Calu3 (cell line): ENCODE measurements at regions not wholly inside any gene's neighbourhood (a gene's known extent, or its start where the extent isn't known, plus 50 kb on each side); places are given as distances from the start of the nearest gene placed in this dataset.

Experiments
- BruUV-seq: library from RNA; stranded (reverse); fragments of 400-500 nt; replicated peaks from 2 replicates; lab custom pipeline; 2021; lab: Mats Ljungman, UMichigan
- CTCF ChIA-PET: fragments of 300-600 bp; sonication (Branson Sonifier 250); formaldehyde crosslinking; loops from one replicate; lab custom pipeline; 2022; ENCODE audit warnings: antibody characterized with exemption; lab: Charles Lee
- DNase-seq: peaks from one replicate; pipeline ENCODE4 v3.0.0; 2022
- H3K27ac Mint-ChIP-seq: one replicate; pipeline ENCODE4 v1.8.0; 2022; ENCODE audit warnings: mixed read lengths; ENCODE audit not compliant: unreplicated experiment
- H3K27me3 Mint-ChIP-seq: one replicate; pipeline ENCODE4 v1.8.0; 2022; ENCODE audit warnings: mixed read lengths; ENCODE audit not compliant: unreplicated experiment
- H3K36me3 Mint-ChIP-seq: one replicate; pipeline ENCODE4 v1.8.0; 2022; ENCODE audit warnings: mild to moderate bottlenecking, moderate library complexity, mixed read lengths; ENCODE audit not compliant: insufficient read depth, unreplicated experiment
- H3K4me1 Mint-ChIP-seq: one replicate; pipeline ENCODE4 v1.8.0; 2022; ENCODE audit warnings: mild to moderate bottlenecking, low read depth, mixed read lengths; ENCODE audit not compliant: unreplicated experiment
- H3K4me3 Mint-ChIP-seq: one replicate; pipeline ENCODE4 v1.8.0; 2022; ENCODE audit warnings: mild to moderate bottlenecking, low read depth, moderate library complexity, mixed read lengths; ENCODE audit not compliant: unreplicated experiment
- H3K9me3 Mint-ChIP-seq: one replicate; pipeline ENCODE4 v1.8.0; 2022; ENCODE audit warnings: low read depth, mixed read lengths; ENCODE audit not compliant: unreplicated experiment
- CTCF ChIP-seq: fragments of 200-600 bp; IDR thresholded peaks from one replicate; pipeline ENCODE4 v1.8.0; 2022; ENCODE audit warnings: antibody characterized with exemption; ENCODE audit not compliant: unreplicated experiment
- intact Hi-C: fragments of 100-400 bp; cut with micrococcal nuclease; formaldehyde crosslinking; loops from one replicate; pipeline ENCODE4 v1.10.0; 2022; ENCODE audit not compliant: unreplicated experiment

GRCh38 chr3:104745313-104745712, 621.4 kb upstream of the ALCAM start:
- BruUV-seq, result no TSS peak
- Mint-ChIP-seq H3K4me3 (no peak overlapping the region), H3K4me1 (no peaks in the 10 kb centered on the region), H3K27me3 (no peaks in the 10 kb centered on the region), H3K36me3 (no peaks in the 10 kb centered on the region), H3K27ac (no peak overlapping the region), H3K9me3 (no peaks in the 10 kb centered on the region)
- CTCF ChIA-PET, result no interaction called here
- TF ChIP-seq CTCF, result no peak
- intact Hi-C loops, result no loop called here
- no peak for DNase-seq

- DNase-seq, result no peak
- no TSS peak for BruUV-seq
- no peak overlapping the region for H3K27ac Mint-ChIP-seq
- H3K27me3 Mint-ChIP-seq, result no peaks in the 10 kb centered on the region
- H3K4me1 Mint-ChIP-seq, result no peaks in the 10 kb centered on the region
- CTCF ChIA-PET, result no interaction called here
- intact Hi-C loops, result no loop called here
- H3K36me3 Mint-ChIP-seq, result no peaks in the 10 kb centered on the region
- no peaks in the 10 kb centered on the region for H3K9me3 Mint-ChIP-seq
- no peak overlapping the region for H3K4me3 Mint-ChIP-seq
- no peak for TF ChIP-seq CTCF
Observed at GRCh38 chr3:104746056-104746455, 620.7 kb upstream of the ALCAM start.

- BruUV-seq, result no TSS peak
- CTCF ChIA-PET, result no interaction called here
- Mint-ChIP-seq H3K36me3 (no peaks in the 10 kb centered on the region), H3K27ac (no peak overlapping the region), H3K9me3 (peaks cover 3% of the 10 kb centered on the region), H3K4me3 (no peak overlapping the region), H3K4me1 (no peaks in the 10 kb centered on the region), H3K27me3 (no peaks in the 10 kb centered on the region)
- TF ChIP-seq CTCF, result no peak
- no peak for DNase-seq
- intact Hi-C loops, result no loop called here
Observed at GRCh38 chr3:104750581-104750980, 616.1 kb upstream of the ALCAM start.

- Mint-ChIP-seq H3K27me3 (no peaks in the 10 kb centered on the region), H3K36me3 (no peaks in the 10 kb centered on the region), H3K9me3 (peaks cover 5% of the 10 kb centered on the region), H3K4me1 (no peaks in the 10 kb centered on the region), H3K4me3 (no peak overlapping the region), H3K27ac (no peak overlapping the region)
- CTCF ChIA-PET, result no interaction called here
- no peak for TF ChIP-seq CTCF
- no peak for DNase-seq
- BruUV-seq, result no TSS peak
- intact Hi-C loops, result no loop called here
Observed at GRCh38 chr3:104755791-104756190, 610.9 kb upstream of the ALCAM start.
